Endodermal cell (in vitro differentiated cells): ENCODE measurements at regions not wholly inside any gene's neighbourhood (a gene's known extent, or its start where the extent isn't known, plus 50 kb on each side); places are given as distances from the start of the nearest gene placed in this dataset.

Experiments
- DNase-seq: peaks from one replicate; pipeline ENCODE4 v3.0.0-alpha.2; 2017
- H3K27ac ChIP-seq: 2 replicates; pipeline ENCODE4 v1.5.1; 2013; ENCODE audit warnings: mild to moderate bottlenecking, low read depth, low read length, moderate library complexity
- H3K27me3 ChIP-seq: 2 replicates; pipeline ENCODE4 v1.6.1; 2013; ENCODE audit warnings: mild to moderate bottlenecking, low read length, moderate library complexity; ENCODE audit not compliant: insufficient read depth, control insufficient read depth, poor library complexity, severe bottlenecking
- H3K36me3 ChIP-seq: 2 replicates; pipeline ENCODE4 v1.7.0; 2013; ENCODE audit warnings: mild to moderate bottlenecking, low read length, moderate library complexity; ENCODE audit not compliant: control insufficient read depth, insufficient read depth
- H3K4me1 ChIP-seq: one replicate; pipeline ENCODE4 v1.7.0; 2013; ENCODE audit warnings: low read length; ENCODE audit not compliant: control insufficient read depth, insufficient read depth
- H3K4me3 ChIP-seq: 2 replicates; pipeline ENCODE4 v1.5.1; 2013; ENCODE audit warnings: mild to moderate bottlenecking, low read length, moderate library complexity
- H3K9ac ChIP-seq: 2 replicates; pipeline ENCODE4 v1.6.1; 2013; ENCODE audit warnings: mild to moderate bottlenecking, low read length, moderate library complexity; ENCODE audit not compliant: poor library complexity, severe bottlenecking; ENCODE audit errors: extremely low read depth
- H3K9me3 ChIP-seq: 2 replicates; pipeline ENCODE4 v1.6.1; 2013; ENCODE audit warnings: mild to moderate bottlenecking, low read length, moderate library complexity; ENCODE audit not compliant: control insufficient read depth
- H3K27ac Mint-ChIP-seq: 2 replicates; pipeline ENCODE4 v1.8.0; 2020; ENCODE audit warnings: mixed read lengths
- H3K27me3 Mint-ChIP-seq: 2 replicates; pipeline ENCODE4 v1.8.0; 2021; ENCODE audit warnings: mild to moderate bottlenecking, mixed read lengths; ENCODE audit not compliant: insufficient read depth
- H3K36me3 Mint-ChIP-seq: 2 replicates; pipeline ENCODE4 v1.8.0; 2020; ENCODE audit warnings: low read depth, mixed read lengths
- H3K4me1 Mint-ChIP-seq: 2 replicates; pipeline ENCODE4 v1.8.0; 2020; ENCODE audit warnings: mixed read lengths
- H3K4me3 Mint-ChIP-seq: 2 replicates; pipeline ENCODE4 v1.8.0; 2020; ENCODE audit warnings: mild to moderate bottlenecking, moderate library complexity, mixed read lengths
- H3K9me3 Mint-ChIP-seq: 2 replicates; pipeline ENCODE4 v1.8.0; 2020; ENCODE audit warnings: mild to moderate bottlenecking, mixed read lengths
- WGBS, 2 experiments: methylation state at CpG; one replicate each; pipeline versions ENCODE4 v1.1.5 to v1.1.7; 2013; ENCODE audit warnings: missing lambda C conversion rate in 2 of 2, mixed read lengths in 1 of 2; ENCODE audit not compliant: insufficient coverage in 1 of 2, insufficient read length in 1 of 2; 5-methylcytosine and 5-hydroxymethylcytosine counted together
- TF ChIP-seq, protein P1 (sequence below): fragments of 200-600 bp; sonication (generic); conservative IDR thresholded peaks from 2 replicates; pipeline ENCODE4 v1.5.0; 2021; ENCODE audit warnings: antibody characterized with exemption, mild to moderate bottlenecking

DNA sequence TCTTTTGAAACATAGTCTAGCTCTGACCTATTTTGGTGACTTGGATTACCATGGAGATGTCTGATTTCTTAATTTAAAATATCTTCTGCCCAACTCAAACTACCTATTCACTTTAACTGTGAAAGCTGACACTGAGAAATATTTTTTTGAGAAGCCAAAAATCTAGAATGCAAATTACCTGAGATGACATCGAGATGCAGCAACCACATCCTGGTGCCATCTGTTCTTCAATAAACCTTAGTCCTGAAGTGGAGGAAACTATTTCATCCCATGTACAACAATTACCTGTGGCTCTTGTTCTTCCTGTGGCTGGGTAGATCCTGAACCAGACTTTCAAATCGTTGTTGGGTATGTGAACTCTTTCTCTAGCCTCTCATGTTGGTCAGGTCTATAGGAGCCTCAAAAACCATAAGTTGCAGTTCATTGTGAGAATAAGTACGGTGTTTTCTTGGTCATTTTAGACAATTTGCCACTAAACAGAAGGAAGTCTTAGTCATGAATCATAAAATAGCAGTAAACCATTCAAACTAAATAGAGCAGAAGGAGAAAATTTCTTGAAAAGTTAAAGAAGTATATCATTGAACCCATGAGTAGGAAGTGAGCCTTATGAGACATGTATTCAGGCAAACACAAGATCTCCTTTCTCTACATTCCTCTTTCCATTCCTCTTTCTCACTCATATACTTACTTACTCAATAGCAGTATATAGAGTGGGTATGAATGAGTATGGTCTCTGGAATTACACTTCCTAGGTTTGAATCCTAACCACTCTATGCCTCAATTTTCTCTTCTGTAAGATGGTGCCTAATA lies 176.0 kb downstream of the HMHB1 start:
- Histone ChIP-seq H3K27ac (no peak overlapping the region), H3K9ac (no peak overlapping the region), H3K4me3 (no peak overlapping the region), H3K9me3 (no peaks in the 10 kb centered on the region), H3K36me3 (no peaks in the 10 kb centered on the region), H3K4me1 (no peaks in the 10 kb centered on the region), H3K27me3 (no peaks in the 10 kb centered on the region)
- DNase-seq: no peak
- WGBS, 2 experiments: 91 to 92% methylated on average over 2 to 3 of the region's 3 CpGs
- Mint-ChIP-seq H3K9me3 (no peaks in the 10 kb centered on the region), H3K27ac (no peak overlapping the region), H3K4me1 (peaks cover 8% of the 10 kb centered on the region), H3K36me3 (no peaks in the 10 kb centered on the region), H3K27me3 (no peaks in the 10 kb centered on the region), H3K4me3 (no peak overlapping the region)
- TF ChIP-seq, protein P1, sequence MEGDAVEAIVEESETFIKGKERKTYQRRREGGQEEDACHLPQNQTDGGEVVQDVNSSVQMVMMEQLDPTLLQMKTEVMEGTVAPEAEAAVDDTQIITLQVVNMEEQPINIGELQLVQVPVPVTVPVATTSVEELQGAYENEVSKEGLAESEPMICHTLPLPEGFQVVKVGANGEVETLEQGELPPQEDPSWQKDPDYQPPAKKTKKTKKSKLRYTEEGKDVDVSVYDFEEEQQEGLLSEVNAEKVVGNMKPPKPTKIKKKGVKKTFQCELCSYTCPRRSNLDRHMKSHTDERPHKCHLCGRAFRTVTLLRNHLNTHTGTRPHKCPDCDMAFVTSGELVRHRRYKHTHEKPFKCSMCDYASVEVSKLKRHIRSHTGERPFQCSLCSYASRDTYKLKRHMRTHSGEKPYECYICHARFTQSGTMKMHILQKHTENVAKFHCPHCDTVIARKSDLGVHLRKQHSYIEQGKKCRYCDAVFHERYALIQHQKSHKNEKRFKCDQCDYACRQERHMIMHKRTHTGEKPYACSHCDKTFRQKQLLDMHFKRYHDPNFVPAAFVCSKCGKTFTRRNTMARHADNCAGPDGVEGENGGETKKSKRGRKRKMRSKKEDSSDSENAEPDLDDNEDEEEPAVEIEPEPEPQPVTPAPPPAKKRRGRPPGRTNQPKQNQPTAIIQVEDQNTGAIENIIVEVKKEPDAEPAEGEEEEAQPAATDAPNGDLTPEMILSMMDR: no peak

DNA sequence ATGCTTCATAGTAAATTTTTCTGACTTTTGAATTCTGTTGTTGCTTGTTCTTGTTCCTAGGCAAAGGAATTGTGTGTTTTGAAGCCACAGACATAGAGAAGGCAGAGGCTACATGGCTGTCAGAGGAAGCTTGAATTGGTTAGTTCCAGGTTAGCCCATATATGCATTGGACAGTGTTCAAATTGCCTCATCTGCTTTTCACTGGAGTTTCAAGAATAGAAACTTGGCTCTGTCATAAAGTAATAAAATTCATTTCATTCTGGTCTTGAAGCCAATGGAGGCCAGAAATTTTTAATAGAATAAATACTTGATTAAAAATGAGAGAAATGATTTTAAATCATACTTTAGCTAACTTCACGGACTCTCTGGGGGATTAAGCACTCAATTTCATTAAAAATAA lies 178.0 kb downstream of the YIPF5 start:
- no peaks in the 10 kb centered on the region for H3K27me3 Mint-ChIP-seq

DNA sequence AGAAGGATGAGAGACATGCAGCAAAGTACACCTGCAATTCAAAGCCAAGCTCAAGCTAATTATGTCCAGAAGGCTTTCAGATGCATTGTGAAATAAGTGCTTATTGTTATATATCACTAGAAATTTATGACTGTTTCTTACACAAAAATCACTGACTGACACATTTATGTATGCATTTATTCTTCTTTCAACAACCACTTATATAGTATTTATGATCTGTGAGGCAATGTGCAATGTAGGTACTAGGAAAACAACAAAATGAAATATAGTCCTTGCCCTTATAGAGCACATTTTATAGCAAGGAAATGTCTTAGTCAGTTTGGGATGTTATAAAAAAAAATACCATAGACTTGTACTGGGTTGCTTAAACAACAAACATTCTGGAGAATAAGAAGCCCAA lies 167.6 kb downstream of the YIPF5 start:
- Mint-ChIP-seq H3K27ac (no peak overlapping the region), H3K4me1 (no peaks in the 10 kb centered on the region), H3K4me3 (no peak overlapping the region), H3K27me3 (no peaks in the 10 kb centered on the region), H3K36me3 (no peaks in the 10 kb centered on the region), H3K9me3 (no peaks in the 10 kb centered on the region)
- Histone ChIP-seq H3K27ac (no peak overlapping the region), H3K9ac (no peak overlapping the region), H3K27me3 (no peaks in the 10 kb centered on the region), H3K9me3 (no peaks in the 10 kb centered on the region), H3K4me1 (no peaks in the 10 kb centered on the region), H3K36me3 (no peaks in the 10 kb centered on the region), H3K4me3 (no peak overlapping the region)
- no peak for DNase-seq
- TF ChIP-seq, protein P1: no peak

More for the DNA sequence above, 178.0 kb downstream of the YIPF5 start:
- WGBS, 2 experiments: 83 to 100% methylated on average over 1 of the region's 1 CpG
- Histone ChIP-seq H3K4me1 (no peaks in the 10 kb centered on the region), H3K9ac (no peak overlapping the region), H3K9me3 (no peaks in the 10 kb centered on the region), H3K27me3 (no peaks in the 10 kb centered on the region), H3K4me3 (no peak overlapping the region), H3K36me3 (no peaks in the 10 kb centered on the region), H3K27ac (no peak overlapping the region)
- no peak for DNase-seq
- no peak overlapping the region for H3K27ac Mint-ChIP-seq
- TF ChIP-seq, protein P1: no peak
- no peaks in the 10 kb centered on the region for H3K9me3 Mint-ChIP-seq
- H3K4me3 Mint-ChIP-seq: no peak overlapping the region
- H3K36me3 Mint-ChIP-seq: no peaks in the 10 kb centered on the region
- no peaks in the 10 kb centered on the region for H3K4me1 Mint-ChIP-seq
